IMR-90 (cell line): ENCODE measurements at regions not wholly inside any gene's neighbourhood (a gene's known extent, or its start where the extent isn't known, plus 50 kb on each side); places are given as distances from the start of the nearest gene placed in this dataset.

Experiments used
- ATAC-seq: fragments of 200-7000 bp; cut with Tn5 transposase; 2 replicates; pipeline ENCODE4 v1.9.1; 2020; ENCODE audit warnings: low read depth, mild to moderate bottlenecking, moderate library complexity
- BruUV-seq: library from RNA; stranded (reverse); fragments of 400-500 nt; replicated peaks from 2 replicates; lab custom pipeline; 2021; lab: Mats Ljungman, UMichigan
- CTCF ChIA-PET: fragments of 300-600 bp; formaldehyde crosslinking; extraction: SDS; loops from one replicate; lab custom pipeline; 2021; ENCODE audit warnings: antibody characterized with exemption; lab: Yijun Ruan, JAX
- POLR2A ChIA-PET: fragments of 300-600 bp; sonication (Branson Sonifier 250); formaldehyde crosslinking; loops from one replicate; lab custom pipeline; 2022; ENCODE audit warnings: antibody characterized with exemption; ENCODE audit not compliant: unreplicated experiment; lab: Charles Lee
- DNase-seq: peaks from one replicate; pipeline ENCODE4 v3.0.0; 2013
- H2AFZ ChIP-seq: replicated peaks from 2 replicates; pipeline ENCODE3; 2013; ENCODE audit warnings: low read length, mild to moderate bottlenecking; ENCODE audit not compliant: poor library complexity
- H2AK5ac ChIP-seq: 2 replicates; pipeline ENCODE4 v1.6.1; 2013; ENCODE audit warnings: low read depth, low read length, inconsistent platforms
- H2AK9ac ChIP-seq: replicated peaks from 2 replicates; pipeline ENCODE3; 2013; ENCODE audit warnings: mild to moderate bottlenecking, low read depth, low read length, moderate library complexity; ENCODE audit not compliant: poor library complexity
- H2BK120ac ChIP-seq: 2 replicates; pipeline ENCODE4 v1.6.1; 2013; ENCODE audit warnings: low read depth, low read length, inconsistent platforms
- H2BK15ac ChIP-seq: 3 replicates; pipeline ENCODE4 v1.6.1; 2013; ENCODE audit warnings: low read depth, low read length, inconsistent platforms
- H2BK20ac ChIP-seq: 2 replicates; pipeline ENCODE4 v1.6.1; 2013; ENCODE audit warnings: low read depth, mild to moderate bottlenecking, inconsistent platforms, low read length, moderate library complexity
- H2BK5ac ChIP-seq: 2 replicates; pipeline ENCODE4 v1.6.1; 2013; ENCODE audit warnings: mild to moderate bottlenecking, low read depth, low read length, inconsistent platforms; ENCODE audit not compliant: poor library complexity, severe bottlenecking
- H3K14ac ChIP-seq: replicated peaks from 2 replicates; pipeline ENCODE4 v1.6.1; 2013; ENCODE audit warnings: low read depth, low read length, inconsistent platforms
- H3K18ac ChIP-seq: 2 replicates; pipeline ENCODE4 v1.6.1; 2013; ENCODE audit warnings: low read depth, low read length, control low read depth
- H3K23ac ChIP-seq: 2 replicates; pipeline ENCODE4 v1.6.1; 2013; ENCODE audit warnings: low read depth, low read length, inconsistent platforms
- H3K27ac ChIP-seq: 2 replicates; pipeline ENCODE4 v1.5.1; 2013; ENCODE audit warnings: mild to moderate bottlenecking, control low read depth, low read length; ENCODE audit not compliant: insufficient read depth
- H3K27me3 ChIP-seq: 2 replicates; pipeline ENCODE4 v1.6.1; 2013; ENCODE audit warnings: low read length; ENCODE audit not compliant: control insufficient read depth, insufficient read depth
- H3K36me3 ChIP-seq: 2 replicates; pipeline ENCODE4 v1.6.1; 2013; ENCODE audit warnings: low read length, mixed read lengths; ENCODE audit not compliant: control insufficient read depth, insufficient read depth
- H3K4ac ChIP-seq: 2 replicates; pipeline ENCODE4 v1.6.1; 2013; ENCODE audit warnings: low read depth, low read length, inconsistent platforms
- H3K4me1 ChIP-seq: 2 replicates; pipeline ENCODE4 v1.6.1; 2013; ENCODE audit warnings: low read length, mixed read lengths; ENCODE audit not compliant: control insufficient read depth, insufficient read depth
- H3K4me2 ChIP-seq: 2 replicates; pipeline ENCODE4 v1.6.1; 2013; ENCODE audit warnings: low read depth, mild to moderate bottlenecking, control low read depth, low read length, moderate library complexity
- H3K4me3 ChIP-seq: 2 replicates; pipeline ENCODE4 v1.5.1; 2013; ENCODE audit warnings: low read depth, mild to moderate bottlenecking, control low read depth, low read length, moderate library complexity; ENCODE audit not compliant: insufficient read depth
- H3K56ac ChIP-seq: 2 replicates; pipeline ENCODE4 v1.6.1; 2013; ENCODE audit warnings: low read length, inconsistent platforms; ENCODE audit not compliant: insufficient read depth; ENCODE audit errors: extremely low read depth
- H3K79me1 ChIP-seq, 2 experiments: 2 replicates each; pipeline ENCODE4 v1.6.1; 2013; ENCODE audit warnings: low read length in 2 of 2, inconsistent platforms in 1 of 2, low read depth in 1 of 2
- H3K9ac ChIP-seq: 2 replicates; pipeline ENCODE4 v1.6.1; 2013; ENCODE audit warnings: low read depth, low read length, control low read depth
- H3K9me1 ChIP-seq: 2 replicates; pipeline ENCODE4 v1.6.1; 2013; ENCODE audit warnings: low read length, inconsistent platforms; ENCODE audit not compliant: insufficient read depth
- H3K9me3 ChIP-seq: 2 replicates; pipeline ENCODE4 v1.6.1; 2013; ENCODE audit warnings: low read length; ENCODE audit not compliant: control insufficient read depth, insufficient read depth
- H4K20me1 ChIP-seq: 2 replicates; pipeline ENCODE4 v1.6.1; 2013; ENCODE audit warnings: low read length, inconsistent platforms; ENCODE audit not compliant: insufficient read depth
- H4K5ac ChIP-seq: 2 replicates; pipeline ENCODE4 v1.6.1; 2013; ENCODE audit warnings: mild to moderate bottlenecking, low read depth, low read length, control low read depth
- H4K8ac ChIP-seq, 2 experiments: 2 replicates each; pipeline ENCODE4 v1.6.1; 2013; ENCODE audit warnings: low read depth in 2 of 2, low read length in 2 of 2, control low read depth in 1 of 2, inconsistent platforms in 1 of 2
- H4K91ac ChIP-seq: 2 replicates; pipeline ENCODE4 v1.6.1; 2013; ENCODE audit warnings: low read depth, low read length, inconsistent platforms; ENCODE audit not compliant: insufficient read depth
- BHLHE40 ChIP-seq: fragments of 150-350 bp; IDR thresholded peaks from 2 replicates; pipeline ENCODE4 v1.6.1; 2016; ENCODE audit warnings: mild to moderate bottlenecking, low read depth, low read length
- CEBPB ChIP-seq: IDR thresholded peaks from 2 replicates; pipeline ENCODE4 v1.6.1; 2012; ENCODE audit warnings: low read depth, low read length, improper control_type of control experiment
- CHD1 ChIP-seq: IDR thresholded peaks from 2 replicates; pipeline ENCODE4 v1.6.1; 2012; ENCODE audit warnings: low read depth, low read length, improper control_type of control experiment
- CTCF ChIP-seq: conservative IDR thresholded peaks from 2 replicates; pipeline ENCODE4 v1.5.1; 2012; ENCODE audit warnings: mild to moderate bottlenecking, low read depth, low read length, improper control_type of control experiment
- ELK1 ChIP-seq: fragments of 150-350 bp; IDR thresholded peaks from 2 replicates; pipeline ENCODE4 v1.6.1; 2016; ENCODE audit warnings: low read depth, mild to moderate bottlenecking, low read length, moderate library complexity, borderline replicate concordance
- FOS ChIP-seq: fragments of 150-350 bp; IDR thresholded peaks from 2 replicates; pipeline ENCODE4 v1.6.1; 2016; ENCODE audit warnings: low read depth, low read length
- MAFK ChIP-seq: IDR thresholded peaks from 2 replicates; pipeline ENCODE4 v1.6.1; 2012; ENCODE audit warnings: low read depth, low read length, improper control_type of control experiment
- MAZ ChIP-seq: IDR thresholded peaks from 2 replicates; pipeline ENCODE4 v1.6.1; 2012; ENCODE audit warnings: low read depth, mild to moderate bottlenecking, low read length, improper control_type of control experiment, moderate library complexity, borderline replicate concordance
- MXI1 ChIP-seq: IDR thresholded peaks from 2 replicates; pipeline ENCODE4 v1.6.1; 2012; ENCODE audit warnings: low read depth, mild to moderate bottlenecking, low read length, moderate library complexity, borderline replicate concordance
- NFE2L2 ChIP-seq: fragments of 150-350 bp; IDR thresholded peaks from 2 replicates; pipeline ENCODE4 v1.6.1; 2016; ENCODE audit warnings: low read depth, mild to moderate bottlenecking, low read length
- POLR2A ChIP-seq: IDR thresholded peaks from 2 replicates; pipeline ENCODE4 v1.6.1; 2012; ENCODE audit warnings: mild to moderate bottlenecking, low read depth, low read length
- RAD21 ChIP-seq: IDR thresholded peaks from 2 replicates; pipeline ENCODE4 v1.6.1; 2012; ENCODE audit warnings: low read length, improper control_type of control experiment
- RCOR1 ChIP-seq: IDR thresholded peaks from 2 replicates; pipeline ENCODE4 v1.6.1; 2012; ENCODE audit warnings: mild to moderate bottlenecking, low read length, improper control_type of control experiment; ENCODE audit not compliant: insufficient replicate concordance
- RFX5 ChIP-seq: IDR thresholded peaks from 2 replicates; pipeline ENCODE4 v1.8.0; 2012; ENCODE audit warnings: low read depth, mild to moderate bottlenecking, low read length, moderate library complexity
- SMC3 ChIP-seq: fragments of 150-350 bp; IDR thresholded peaks from 2 replicates; pipeline ENCODE4 v1.6.1; 2016; ENCODE audit warnings: low read depth, mild to moderate bottlenecking, antibody characterized with exemption, low read length, moderate library complexity
- USF2 ChIP-seq: fragments of 150-350 bp; IDR thresholded peaks from 2 replicates; pipeline ENCODE4 v1.6.1; 2017; ENCODE audit warnings: mild to moderate bottlenecking, antibody characterized with exemption, low read length, low read depth
- WGBS, 2 experiments: methylation state at CpG; one replicate each; pipeline versions ENCODE4 v1.1.5 to v1.1.7; 2013; ENCODE audit warnings: missing lambda C conversion rate in 2 of 2; ENCODE audit not compliant: insufficient read length in 1 of 2; ENCODE audit errors: extremely low coverage in 2 of 2; 5-methylcytosine and 5-hydroxymethylcytosine counted together
- dilution Hi-C: fragments of 300-500 bp; cut with HindIII; formaldehyde crosslinking; loops from one replicate; pipeline ENCODE4 v1.14.3; 2018; ENCODE audit warnings: low sequenced_read_pairs; ENCODE audit not compliant: unreplicated experiment
- in situ Hi-C: fragments of 300-500 bp; cut with MboI; formaldehyde crosslinking; loops from 3 replicates; pipeline ENCODE4 v1.14.3; 2019; ENCODE audit warnings: low sequenced_read_pairs, inconsistent platforms, mixed read lengths
- intact Hi-C: fragments of 100-400 bp; cut with micrococcal nuclease; formaldehyde crosslinking; loops from 2 replicates; pipeline ENCODE4 v1.10.0; 2022

GRCh38 chr7:81590131-81590530 is 179.7 kb downstream of the HGF start:
- no peak overlapping the region for H3K4me3 ChIP-seq
- no TSS peak for BruUV-seq
- in situ Hi-C loops: no loop called here
- H3K14ac ChIP-seq: no peak overlapping the region
- H3K36me3 ChIP-seq: no peaks in the 10 kb centered on the region
- ATAC-seq: no peak
- no peak overlapping the region for H3K9ac ChIP-seq
- intact Hi-C loops: no loop called here
- H4K20me1 ChIP-seq: no peaks in the 10 kb centered on the region
- no peak overlapping the region for H2AK9ac ChIP-seq
- no peak overlapping the region for H2AFZ ChIP-seq
- no peak overlapping the region for H2BK120ac ChIP-seq
- H3K79me1 ChIP-seq: no peaks in the 10 kb centered on the region
- no CpG with 5 or more reads among the region's 5 CpGs for WGBS, 2 experiments
- ChIA-PET POLR2A (no interaction called here), CTCF (no interaction called here)
- H3K27me3 ChIP-seq: no peaks in the 10 kb centered on the region
- H3K9me1 ChIP-seq: no peaks in the 10 kb centered on the region
- no peak overlapping the region for H3K4ac ChIP-seq
- H2BK15ac ChIP-seq: no peak overlapping the region
- no peak overlapping the region for H3K4me2 ChIP-seq
- no peak for DNase-seq
- H3K23ac ChIP-seq: no peak overlapping the region
- no peaks in the 10 kb centered on the region for H3K9me3 ChIP-seq
- no peak overlapping the region for H4K8ac ChIP-seq
- no peak overlapping the region for H3K18ac ChIP-seq
- H4K5ac ChIP-seq: no peak overlapping the region
- H3K27ac ChIP-seq: no peak overlapping the region
- H3K4me1 ChIP-seq: no peaks in the 10 kb centered on the region
- H2BK5ac ChIP-seq: no peak overlapping the region
- no peak overlapping the region for H2BK20ac ChIP-seq
- H4K91ac ChIP-seq: no peak overlapping the region
- no peak for TF ChIP-seq MXI1
- TF ChIP-seq POLR2A: no peak
- TF ChIP-seq CTCF: no peak
- TF ChIP-seq MAZ: no peak
- no peak for TF ChIP-seq CHD1
- no peak for TF ChIP-seq ELK1
- TF ChIP-seq FOS: no peak
- TF ChIP-seq USF2: no peak
- no peak for TF ChIP-seq CEBPB
- TF ChIP-seq RFX5: no peak
- TF ChIP-seq RAD21: no peak
- no peak for TF ChIP-seq NFE2L2
- no peak for TF ChIP-seq RCOR1
- no peak for TF ChIP-seq MAFK
- no peak for TF ChIP-seq BHLHE40
- TF ChIP-seq SMC3: no peak
- dilution Hi-C loops: no loop called here
- no peak overlapping the region for H2AK5ac ChIP-seq
- H3K56ac ChIP-seq: no peak overlapping the region
